ENCODE measurements at regions not wholly inside any gene's neighbourhood (a gene's known extent, or its start where the extent isn't known, plus 50 kb on each side); places are given as distances from the start of the nearest gene placed in this dataset.

DNA sequence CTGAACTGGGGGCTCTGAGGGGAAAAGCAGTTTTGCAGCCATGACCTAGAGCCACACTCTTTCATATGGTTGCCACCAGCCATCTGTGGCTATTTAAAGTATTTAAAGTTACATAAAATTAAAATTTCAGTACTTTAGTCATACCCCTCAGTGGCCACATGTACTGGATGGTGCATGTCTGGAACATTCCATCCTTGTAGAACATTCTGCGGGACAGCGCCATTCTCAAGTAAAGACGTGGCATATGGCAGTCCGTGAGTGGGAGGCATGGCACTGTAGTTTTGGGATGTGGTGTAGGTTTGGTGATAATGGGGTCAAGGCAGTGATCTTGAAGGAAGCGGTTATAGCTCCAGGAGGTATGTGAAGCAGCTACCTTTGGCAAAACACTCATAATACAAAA, 61.4 kb upstream of the NFIL3 start:
- H3K4me3 ChIP-seq (ENCODE audit: low read depth, low read length): no peak overlapping the region
- TF ChIP-seq, protein P1, sequence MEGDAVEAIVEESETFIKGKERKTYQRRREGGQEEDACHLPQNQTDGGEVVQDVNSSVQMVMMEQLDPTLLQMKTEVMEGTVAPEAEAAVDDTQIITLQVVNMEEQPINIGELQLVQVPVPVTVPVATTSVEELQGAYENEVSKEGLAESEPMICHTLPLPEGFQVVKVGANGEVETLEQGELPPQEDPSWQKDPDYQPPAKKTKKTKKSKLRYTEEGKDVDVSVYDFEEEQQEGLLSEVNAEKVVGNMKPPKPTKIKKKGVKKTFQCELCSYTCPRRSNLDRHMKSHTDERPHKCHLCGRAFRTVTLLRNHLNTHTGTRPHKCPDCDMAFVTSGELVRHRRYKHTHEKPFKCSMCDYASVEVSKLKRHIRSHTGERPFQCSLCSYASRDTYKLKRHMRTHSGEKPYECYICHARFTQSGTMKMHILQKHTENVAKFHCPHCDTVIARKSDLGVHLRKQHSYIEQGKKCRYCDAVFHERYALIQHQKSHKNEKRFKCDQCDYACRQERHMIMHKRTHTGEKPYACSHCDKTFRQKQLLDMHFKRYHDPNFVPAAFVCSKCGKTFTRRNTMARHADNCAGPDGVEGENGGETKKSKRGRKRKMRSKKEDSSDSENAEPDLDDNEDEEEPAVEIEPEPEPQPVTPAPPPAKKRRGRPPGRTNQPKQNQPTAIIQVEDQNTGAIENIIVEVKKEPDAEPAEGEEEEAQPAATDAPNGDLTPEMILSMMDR (conservative IDR thresholded peaks at IDR 0.05; ENCODE audit: low read depth, low read length): no peak
- no peak for DNase-seq (ENCODE audit: low read depth)

DNA sequence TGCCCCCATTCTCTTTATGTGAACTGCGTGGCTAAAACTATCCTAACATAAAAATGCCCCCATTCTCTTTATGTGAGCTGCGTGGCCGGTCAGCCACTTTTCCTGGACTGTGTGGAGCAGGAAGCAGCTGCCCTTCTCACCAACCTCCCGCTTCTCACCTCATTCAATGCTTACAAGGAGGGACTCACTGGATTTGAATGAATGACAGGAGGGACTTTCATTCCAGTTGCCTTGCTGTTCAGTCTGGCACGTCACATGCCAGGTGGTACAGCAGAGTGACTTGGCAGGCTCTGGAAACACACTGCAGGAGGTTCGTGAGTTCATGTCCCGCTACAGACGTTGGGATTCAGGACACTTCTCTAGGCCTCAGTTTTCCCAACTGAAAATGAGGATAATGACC, 60.2 kb upstream of the NFIL3 start:
- TF ChIP-seq, protein P1 (conservative IDR thresholded peaks at IDR 0.05; ENCODE audit: low read depth, low read length): no peak
- H3K4me3 ChIP-seq (ENCODE audit: low read depth, low read length): no peak overlapping the region
- DNase-seq (ENCODE audit: low read depth): no peak

DNA sequence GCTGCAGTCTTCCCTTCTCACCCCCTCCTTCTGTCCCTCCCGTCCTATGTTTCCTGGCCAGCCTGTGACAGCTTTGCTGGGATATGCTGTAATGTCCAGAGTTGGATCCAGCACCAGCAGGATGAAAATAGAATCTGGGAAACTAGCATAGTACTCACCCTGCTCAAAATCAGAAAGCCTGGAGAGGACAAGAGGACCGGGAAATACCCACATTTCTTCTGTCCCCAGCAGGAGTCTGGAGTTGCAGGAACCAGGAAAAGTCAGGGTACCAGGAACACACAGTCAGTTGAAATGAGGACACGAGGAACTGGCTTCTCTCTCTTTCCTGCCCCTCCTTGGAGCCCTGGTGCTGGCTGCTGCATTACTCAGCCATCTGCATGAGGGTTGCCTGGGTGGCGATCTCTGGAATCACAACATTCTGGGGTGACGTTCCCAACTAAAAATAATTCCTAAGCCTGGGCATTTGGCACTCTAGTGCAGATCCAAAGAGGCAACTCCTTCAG, 59.6 kb upstream of the NFIL3 start:
- no peak overlapping the region for H3K4me3 ChIP-seq (ENCODE audit: low read depth, low read length)
- TF ChIP-seq, protein P1 (conservative IDR thresholded peaks at IDR 0.05; ENCODE audit: low read depth, low read length): no peak
- no peak for DNase-seq (ENCODE audit: low read depth)

DNA sequence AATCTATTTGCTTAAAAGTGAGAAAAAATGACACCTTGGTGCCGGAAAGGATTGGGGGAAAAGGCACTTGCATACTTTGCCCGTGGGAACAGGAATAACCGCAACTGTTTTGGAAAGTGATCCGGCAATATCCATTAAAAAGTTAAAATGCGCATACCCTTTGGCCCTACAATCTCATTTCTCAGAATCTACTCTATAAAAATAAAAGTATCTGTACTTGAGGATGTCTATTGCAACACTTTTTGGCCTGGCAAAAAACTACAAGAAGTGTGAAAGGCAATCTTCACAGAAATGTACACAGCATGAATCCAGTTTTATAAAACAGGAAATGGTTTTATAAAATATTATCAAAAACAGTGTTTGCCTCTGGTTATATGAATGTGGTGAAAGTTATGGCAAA, 58.3 kb upstream of the NFIL3 start:
- TF ChIP-seq, protein P1 (conservative IDR thresholded peaks at IDR 0.05; ENCODE audit: low read depth, low read length): no peak
- no peak overlapping the region for H3K4me3 ChIP-seq (ENCODE audit: low read depth, low read length)
- DNase-seq (ENCODE audit: low read depth): no peak

DNA sequence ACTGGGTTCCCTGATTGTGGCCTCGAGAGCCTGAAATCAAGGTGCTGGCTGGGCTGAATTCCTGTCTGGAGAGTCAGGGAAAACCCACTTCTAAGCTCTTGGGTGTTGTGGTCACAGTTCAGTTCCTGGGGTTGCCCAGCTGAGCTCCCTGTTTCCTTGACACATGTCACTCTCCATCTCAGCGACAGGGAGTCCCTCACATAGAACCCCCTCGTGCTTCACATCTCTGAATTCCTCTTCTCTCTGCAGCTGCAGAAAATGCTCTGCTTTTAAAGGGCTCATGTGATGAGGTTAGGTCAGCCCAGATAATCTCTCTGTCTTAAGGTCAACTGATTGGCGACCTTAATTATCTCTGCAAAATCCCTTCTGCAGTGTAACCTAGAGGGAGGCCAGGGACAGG, 53.5 kb upstream of the NFIL3 start:
- DNase-seq (ENCODE audit: low read depth): no peak
- H3K4me3 ChIP-seq (ENCODE audit: low read depth, low read length): no peak overlapping the region
- TF ChIP-seq, protein P1 (conservative IDR thresholded peaks at IDR 0.05; ENCODE audit: low read depth, low read length): no peak

DNA sequence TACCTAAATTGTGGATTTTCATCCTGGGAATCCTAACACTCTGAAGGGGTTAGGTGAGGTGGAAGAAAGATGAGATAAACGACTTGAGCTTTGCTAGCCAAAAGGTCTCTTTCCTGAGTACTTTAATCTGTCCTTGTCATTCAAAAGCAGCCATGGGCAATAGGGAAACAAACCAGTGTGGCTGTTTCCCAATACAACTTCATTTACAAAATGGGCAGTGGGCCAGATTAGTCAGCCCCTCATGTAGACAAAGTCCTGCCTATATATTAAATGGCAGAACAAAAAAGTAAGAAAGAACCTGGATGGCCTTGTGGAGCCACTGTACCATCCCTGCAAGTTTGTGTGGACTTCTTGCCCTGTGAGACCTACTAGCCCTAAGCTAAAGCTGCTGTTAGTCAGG, 51.0 kb upstream of the NFIL3 start:
- H3K4me3 ChIP-seq (ENCODE audit: low read depth, low read length): no peak overlapping the region
- TF ChIP-seq, protein P1 (conservative IDR thresholded peaks at IDR 0.05; ENCODE audit: low read depth, low read length): no peak
- no peak for DNase-seq (ENCODE audit: low read depth)
